Astrocyte of the hippocampus (primary cell): ENCODE measurements at regions not wholly inside any gene's neighbourhood (a gene's known extent, or its start where the extent isn't known, plus 50 kb on each side); places are given as distances from the start of the nearest gene placed in this dataset.
A peak's percentile ranks its signal among the peaks of the same experiment; 100 is the strongest.

ENCODE experiments used
- DNase-seq: peaks from one replicate; pipeline ENCODE4 v3.0.0; 2011; ENCODE audit warnings: low read depth, low spot score

DNA sequence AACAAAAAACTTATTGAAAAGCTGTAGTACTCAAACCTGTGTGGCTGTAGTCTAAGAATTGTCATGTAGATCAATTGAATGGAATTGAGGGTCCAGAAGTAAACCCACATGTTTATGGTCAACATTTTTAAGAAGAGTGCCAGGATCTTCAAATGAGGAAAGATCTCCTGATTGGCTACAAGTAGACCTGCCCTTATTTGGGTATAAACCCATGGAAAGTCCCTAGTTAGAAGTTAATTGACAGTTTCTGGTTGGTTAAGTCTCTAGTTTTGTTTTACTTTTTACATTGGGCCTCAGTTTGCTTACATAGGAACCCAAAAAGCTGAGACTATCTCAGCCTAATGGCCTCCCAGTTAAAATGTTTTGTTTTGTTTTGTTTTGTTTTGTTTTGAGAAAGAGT, 91.9 kb upstream of the RESF1 start:
- DNase-seq: no peak

DNA sequence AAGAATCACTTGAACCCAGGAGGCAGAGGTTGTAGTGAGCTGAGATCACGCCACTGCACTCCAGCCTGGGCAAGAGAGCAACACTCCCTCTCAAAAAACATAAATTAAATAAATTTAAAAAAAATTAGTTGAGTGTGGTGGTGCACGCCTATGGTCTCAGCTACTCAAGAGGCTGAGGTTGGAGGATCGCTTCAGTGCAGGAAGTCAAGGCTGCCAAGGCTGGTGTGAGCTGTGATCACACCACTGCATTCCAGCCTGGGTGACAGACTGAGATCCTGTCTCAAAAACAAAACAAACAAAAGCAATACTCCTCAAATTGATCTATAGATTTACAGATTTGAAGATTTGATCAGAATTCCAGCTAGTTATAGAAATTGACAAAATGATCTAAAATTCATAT, 92.7 kb upstream of the RESF1 start:
- DNase-seq: no peak

DNA sequence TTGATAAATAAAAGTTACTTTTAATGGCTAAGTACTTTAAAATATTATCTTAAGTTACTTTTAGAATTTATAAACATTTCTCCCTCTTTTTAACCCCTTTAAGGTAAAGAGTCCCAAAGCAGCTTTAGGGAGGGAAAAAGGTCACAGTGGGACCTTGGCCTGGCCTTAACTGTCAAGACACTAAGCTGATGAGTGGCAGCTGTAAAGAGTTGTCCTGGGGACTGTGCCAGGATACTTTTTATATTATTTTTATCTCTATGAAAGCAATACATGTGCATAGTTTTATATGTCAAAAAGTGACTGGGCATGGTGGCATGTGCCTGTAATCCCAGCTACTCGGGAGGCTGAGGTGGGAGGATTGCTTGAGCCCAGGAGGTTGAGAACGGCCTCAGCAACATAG, 94.2 kb upstream of the RESF1 start:
- no peak for DNase-seq

DNA sequence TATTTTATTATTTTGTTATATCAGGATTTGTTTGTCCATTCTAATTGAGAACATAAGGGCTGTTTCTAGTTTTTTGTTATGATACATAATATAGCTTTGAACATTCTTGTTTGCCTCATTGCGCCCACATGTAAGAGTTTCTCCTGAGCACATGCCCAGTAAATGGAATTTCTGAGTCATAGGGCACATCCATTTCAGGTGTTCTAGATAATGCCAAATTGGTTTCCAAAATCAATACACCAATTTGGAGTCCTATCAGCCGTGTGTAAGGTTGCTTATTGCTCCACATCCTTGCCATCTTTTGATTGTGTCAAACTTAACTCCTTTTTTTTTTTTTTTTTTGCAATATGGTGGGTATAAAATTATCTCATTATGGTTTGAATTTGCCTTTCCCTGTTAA, 97.9 kb upstream of the RESF1 start:
- no peak for DNase-seq

DNA sequence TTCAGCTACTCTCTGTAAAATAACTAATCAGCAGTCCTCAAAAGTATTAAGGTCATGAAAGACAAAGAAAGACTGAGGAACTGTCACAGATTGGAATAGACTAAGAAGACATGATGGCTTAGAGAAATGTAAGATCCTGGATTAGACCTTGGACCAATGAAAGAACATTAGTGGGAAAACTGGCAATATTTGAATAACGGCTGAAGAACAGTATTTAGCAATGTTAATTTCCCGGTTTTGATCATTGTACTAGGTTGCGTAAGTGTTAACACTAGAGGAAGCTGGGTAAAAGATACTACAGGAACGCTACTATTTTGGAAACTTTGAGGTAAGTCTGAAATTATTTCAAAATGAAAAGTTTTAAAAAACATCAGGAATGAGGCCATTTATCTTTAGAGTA, 98.8 kb upstream of the RESF1 start:
- DNase-seq: no peak

DNA sequence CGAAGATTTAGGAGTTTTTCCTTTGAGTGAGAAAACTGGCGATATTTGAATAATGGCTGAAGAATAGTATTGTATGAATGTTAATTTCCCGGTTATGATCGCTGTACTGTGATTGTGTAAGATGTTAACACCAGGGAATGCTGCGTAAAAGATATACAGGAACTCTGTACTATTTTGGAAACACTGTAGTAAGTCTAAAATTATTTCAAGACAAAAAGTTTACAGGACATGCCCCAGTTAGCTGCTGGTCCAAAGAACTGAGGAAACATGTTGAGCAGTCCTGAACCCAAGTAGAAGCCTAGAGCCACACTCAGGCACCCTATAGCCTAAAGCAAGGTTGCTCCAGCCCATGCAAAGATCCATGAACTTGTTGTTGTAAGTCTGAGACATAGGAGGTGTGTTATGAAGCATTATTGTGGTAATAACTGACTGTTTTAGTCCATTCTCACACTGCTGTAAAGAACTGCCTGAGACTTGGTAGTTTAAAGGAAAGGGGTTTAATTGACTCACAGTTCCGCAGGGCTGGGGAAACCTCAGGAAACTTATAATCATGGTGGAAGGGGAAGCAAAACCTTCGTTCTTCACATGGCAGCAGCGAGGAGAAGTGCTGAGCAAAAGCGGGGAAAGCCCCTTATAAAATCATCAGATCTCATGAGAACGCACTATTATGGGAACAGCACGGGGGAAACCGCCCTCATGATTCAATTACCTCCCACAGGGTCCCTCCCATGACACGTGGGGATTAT, 99.8 kb upstream of the RESF1 start:
- no peak for DNase-seq

DNA sequence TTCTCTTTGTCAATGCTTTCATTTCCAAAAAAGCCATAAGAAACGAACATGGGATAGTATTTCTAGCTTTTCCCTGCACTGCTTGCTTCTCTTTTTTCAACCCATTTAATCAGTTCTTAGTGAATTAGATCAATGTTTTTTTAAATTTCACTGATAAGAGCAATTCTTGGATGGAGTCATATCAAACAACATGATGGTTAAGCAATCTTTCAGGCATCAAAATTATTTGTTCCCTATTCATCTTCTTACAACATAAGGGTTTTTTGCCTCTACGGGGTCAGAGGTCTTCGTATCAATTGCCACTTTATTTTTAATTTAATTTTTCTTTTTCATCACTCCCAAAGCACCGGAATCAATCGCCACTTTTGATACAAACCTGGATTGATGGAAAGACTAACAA, 103.8 kb upstream of the RESF1 start:
- DNase-seq: no peak

DNA sequence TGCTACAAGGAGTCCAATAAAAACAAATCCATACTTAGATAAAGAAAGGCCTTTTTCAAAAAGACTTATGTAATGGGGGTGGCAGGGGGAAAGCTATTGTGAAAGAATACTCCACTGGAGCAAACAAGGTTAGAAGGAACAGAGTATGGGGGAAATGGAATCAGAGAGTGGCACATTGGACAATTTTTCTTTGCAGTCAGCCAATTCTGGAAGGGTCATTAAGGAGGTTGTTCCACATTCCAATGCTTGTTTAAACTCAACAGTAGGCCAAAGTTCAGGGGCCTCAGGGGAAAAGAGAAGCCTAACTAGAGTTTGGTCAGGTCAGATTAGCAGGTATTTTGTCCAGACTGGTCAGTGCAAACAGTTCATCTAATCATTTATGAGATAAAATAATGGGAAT, 105.2 kb upstream of the RESF1 start:
- no peak for DNase-seq

DNA sequence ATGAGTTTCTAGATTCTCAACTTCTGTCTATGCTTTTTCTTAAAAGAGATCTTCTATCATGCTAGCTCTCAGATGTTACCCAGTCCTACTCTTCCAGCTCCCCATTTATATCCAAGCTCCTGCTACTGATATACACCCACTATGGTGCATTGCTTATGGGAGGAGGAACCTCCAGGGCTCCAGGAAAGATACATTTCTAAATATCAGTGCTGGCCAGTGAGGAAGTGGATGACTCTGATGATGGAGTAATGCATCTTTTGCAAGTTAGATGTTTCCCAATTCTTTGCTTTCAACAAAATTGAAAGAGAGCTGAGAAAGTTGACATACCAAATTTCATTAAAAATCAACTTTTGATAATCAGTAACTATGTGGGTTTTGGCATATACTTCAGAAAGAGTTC, 105.7 kb upstream of the RESF1 start:
- no peak for DNase-seq

DNA sequence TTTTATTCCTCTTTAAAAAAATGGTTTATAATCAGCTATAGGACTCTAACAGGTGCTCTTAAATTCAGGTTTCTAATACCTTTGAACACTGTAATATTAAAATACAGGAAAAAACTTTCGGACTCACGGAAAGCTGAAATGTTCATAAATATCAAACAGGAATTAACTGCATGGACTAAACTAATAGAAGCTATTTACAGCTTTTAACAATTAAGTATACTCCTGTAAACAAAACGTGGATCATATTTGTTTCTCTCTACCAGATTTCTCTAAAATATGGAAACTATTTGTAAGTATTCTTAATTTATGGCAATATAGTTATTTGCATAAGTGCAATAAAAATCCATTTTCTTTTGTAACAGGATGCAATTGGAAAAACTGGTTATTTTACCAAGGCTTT, 108.9 kb upstream of the RESF1 start:
- no peak for DNase-seq

DNA sequence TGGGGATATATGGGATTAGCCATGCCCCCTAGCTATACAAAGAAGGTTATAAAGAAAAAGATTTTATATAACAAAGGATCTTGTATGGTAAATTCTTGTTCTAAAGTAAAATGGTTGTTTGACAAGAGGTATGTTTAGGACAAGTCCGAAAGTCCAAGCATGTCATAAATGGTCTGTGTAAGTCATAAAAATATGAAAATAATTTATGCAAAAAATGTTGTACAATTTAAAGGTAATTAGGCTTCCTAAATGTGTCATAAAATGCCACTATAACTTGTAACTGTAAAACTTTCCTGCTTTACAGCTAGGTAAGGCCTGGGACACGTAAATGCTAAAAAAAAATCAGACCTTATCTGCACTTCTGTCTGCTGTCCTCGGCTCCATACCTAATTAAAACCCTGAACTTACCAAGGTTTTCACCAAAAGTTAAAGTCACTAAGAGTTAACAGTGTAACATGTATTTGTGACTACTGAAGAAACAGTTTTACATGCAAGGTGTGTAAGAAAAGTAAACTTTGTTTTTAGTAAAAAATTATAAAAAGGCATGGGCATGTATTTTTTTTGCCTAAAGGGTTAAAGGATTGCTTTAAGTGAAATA, 110.0 kb upstream of the RESF1 start:
- peak; percentile 18 for DNase-seq

DNA sequence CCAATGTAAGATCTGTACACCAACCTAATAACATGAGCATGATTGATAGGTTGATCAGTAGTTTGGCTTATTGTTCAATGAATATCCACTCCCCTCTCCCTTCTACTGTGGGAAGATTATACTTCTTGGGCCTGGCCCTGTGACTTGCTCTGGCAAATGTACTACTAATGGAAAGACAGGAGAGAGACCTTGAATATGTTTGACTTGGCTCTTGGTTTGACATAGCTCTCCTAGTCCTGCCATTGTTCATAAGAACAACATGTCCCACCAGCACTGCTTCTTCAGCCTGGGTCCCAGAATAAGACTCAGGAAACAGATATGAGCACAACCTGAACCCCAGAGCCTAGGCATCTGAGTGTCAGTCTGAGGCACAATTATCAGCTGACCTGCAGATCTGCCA, 112.8 kb upstream of the RESF1 start:
- DNase-seq: no peak

DNA sequence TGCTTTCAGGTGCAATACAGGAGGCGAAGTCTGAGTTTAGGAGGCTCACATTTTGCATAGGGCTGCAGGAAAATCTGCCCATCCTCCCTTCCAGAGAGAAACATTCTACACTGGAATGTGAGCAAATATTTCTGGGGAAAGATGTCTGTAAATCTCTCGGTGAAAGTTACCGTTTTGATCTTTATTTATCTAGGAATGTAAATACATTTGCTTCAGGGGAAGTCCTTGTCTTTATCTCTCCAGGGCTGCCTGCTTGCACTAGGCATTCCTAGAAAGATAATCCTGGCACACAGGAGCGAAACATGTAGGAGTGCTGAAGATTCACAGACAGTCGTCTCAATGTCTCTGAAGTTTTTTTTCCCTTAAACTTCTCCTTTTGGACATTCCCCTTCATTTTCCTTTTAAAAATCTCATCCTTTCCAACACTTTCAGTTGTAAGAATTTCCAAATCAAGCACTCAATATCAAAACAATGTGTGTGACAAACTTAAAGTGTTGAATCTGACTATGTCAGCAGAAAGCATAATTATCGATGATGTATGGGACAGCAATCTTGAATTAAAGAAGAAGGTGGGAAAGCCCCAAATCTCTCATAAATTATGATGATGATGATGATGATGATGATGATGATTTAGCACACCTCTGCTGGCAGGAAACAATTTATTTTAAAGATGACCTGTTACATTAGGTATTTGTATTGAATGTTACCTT, 113.4 kb upstream of the RESF1 start:
- no peak for DNase-seq

DNA sequence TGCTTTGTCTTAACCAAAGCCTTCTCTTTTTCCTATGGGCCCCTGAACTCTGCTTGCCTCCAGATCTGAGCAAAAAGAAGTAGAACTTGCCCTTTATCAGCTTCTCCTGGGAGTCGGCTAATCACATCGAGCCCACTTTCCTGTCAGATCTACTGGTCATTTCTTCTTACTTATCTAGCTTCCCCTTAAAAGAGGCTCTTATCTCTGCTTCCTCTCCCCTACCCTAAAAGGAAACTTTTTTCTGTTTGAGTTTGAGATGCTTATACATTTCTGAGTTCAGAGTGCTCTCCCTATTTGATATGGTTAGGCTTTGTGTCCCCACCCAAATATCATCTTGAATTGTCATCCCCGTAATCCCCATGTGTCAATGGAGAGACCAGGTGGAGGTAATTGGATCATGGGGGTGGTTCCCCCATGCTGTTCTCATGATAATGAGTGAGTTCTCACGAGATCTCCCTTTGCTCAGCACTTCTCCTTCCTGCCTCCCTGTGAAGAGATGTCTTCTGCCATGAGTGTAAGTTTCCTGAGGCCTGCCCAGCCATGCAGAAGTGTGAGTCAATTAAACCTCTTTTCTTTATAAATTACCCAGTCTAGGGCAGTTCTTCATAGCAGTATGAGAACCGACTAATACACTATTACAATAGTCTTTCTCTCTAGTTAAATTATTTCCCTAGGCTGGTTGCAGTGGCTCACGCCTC, 114.7 kb upstream of the AMN1 start:
- no peak for DNase-seq

DNA sequence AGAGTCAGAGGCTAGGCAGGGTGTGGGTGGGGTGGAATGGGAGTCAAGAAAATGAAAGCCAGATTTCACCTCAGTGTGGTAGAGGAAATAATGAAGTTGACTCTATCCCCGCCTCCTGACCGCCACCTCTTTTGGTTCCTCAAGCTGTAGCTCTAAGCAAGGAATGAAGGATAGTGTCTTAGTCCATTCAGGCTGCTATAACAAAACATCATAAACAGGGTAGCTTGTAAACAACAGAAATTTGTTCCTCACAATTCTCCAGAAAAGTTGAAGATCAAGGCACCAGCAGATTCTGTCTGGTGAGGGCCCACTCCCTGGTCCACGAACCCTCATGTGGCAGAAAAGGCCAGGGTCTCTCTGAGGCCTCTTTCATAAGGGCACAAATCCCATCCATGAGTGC, 109.1 kb upstream of the AMN1 start:
- DNase-seq: no peak

DNA sequence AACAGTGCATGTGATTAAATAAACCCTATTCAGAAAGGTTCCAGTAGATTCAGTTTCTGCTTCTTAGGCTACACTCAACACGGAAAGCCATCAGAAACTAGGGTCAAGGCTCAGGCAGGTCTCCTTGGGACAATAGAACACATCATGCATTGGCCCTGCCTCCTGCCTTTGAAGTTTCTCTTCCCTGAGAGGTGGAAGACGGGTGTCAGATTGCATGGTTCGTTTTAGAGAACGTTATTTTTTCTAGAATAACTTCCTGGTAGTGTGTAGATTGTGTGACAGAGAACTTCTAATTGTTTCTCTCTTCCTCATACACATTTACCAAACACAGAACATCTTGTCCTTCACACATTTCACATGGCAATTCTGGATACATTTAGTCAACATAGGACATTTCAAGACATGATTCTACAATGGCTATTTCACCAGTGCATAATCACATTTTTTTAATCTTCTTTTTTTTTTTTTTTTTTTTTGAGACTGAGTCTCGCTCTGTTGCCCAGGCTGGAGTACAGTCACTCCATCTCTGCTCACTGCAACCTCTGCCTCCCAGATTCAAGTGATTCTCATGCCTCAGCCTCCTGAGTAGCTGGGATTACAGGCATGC, 106.6 kb upstream of the AMN1 start:
- no peak for DNase-seq

DNA sequence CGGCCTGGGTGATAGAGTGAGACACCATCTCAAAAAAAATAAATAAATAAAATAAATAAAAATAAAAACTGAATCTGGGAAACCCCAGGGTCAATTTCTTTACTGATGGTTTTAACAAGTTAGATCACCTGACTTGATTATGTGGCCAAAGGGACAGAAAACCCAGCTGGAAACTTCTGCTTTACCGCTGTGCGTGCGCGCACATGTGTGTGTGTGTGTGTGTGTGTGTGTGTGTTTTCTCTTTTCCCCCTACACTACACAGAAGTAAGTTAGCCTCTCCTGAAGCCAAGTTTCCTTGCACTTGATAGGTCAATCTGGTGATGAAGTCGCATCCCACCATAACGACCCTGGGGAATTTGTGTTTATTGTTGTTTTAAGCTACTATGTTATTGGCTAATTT, 105.3 kb upstream of the AMN1 start:
- DNase-seq: no peak

DNA sequence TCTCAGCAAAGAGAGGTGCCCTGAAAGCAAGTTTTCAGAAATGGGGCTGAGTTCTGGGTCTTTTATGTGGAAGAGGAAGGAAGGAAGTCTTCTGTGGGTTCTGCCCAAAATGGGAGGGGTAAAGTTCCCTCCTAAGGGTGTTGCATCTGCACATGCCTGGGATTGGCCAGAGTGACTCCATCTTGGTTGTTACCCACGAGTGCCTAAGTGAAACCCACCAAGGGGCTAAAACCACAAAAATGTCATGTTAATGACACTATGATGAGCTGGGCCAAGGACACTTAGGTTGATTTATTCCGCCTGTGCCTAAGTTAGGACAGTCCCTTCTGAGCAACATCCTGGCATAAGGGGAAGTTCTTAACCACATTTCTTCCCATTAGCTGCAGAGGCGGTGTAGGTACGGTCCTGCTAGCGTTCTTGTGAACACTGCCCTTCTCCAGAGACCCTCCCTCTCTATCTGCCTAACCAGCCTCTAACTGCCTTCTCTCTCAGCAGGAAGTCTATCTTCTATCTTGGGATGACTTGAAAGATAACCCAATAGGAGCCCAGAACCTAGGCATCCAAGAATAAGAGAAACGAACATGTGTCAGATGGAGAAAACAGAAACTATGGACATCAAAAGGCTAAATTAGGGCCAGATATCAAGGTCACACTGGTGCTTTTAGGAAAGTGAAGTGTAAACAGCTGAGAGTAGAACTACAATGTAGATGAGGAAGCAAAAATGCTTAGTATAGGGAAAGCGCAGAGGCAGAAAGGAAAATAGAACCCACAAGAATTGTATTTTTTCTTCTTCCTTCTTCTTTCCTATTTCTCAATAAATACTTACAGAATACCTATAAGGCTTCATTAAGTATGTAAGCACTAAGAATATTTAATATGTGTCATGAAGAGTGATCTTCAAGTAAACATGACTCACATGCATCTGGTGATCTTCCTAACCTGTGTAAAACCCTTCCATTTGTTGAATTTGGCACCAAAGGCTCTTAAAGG, 104.2 kb upstream of the AMN1 start:
- no peak for DNase-seq

DNA sequence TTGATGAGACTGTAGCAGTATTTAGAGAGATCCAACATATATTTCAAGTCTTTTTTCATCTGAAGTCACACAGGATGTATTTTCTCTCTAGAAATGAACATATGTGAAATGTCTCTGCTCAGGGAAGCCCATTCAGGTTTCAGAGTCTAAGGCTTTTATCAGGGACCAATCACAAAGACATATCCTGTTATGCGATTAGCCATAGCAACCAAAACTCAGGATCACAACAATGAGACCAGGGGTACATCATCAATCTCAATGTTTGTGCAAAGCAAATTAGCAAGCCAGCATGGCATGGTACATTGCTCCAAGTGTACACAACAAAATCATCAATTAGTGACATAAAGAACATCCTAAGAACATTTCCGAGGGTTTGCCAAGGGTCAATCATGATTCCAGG, 99.2 kb upstream of the AMN1 start:
- no peak for DNase-seq

DNA sequence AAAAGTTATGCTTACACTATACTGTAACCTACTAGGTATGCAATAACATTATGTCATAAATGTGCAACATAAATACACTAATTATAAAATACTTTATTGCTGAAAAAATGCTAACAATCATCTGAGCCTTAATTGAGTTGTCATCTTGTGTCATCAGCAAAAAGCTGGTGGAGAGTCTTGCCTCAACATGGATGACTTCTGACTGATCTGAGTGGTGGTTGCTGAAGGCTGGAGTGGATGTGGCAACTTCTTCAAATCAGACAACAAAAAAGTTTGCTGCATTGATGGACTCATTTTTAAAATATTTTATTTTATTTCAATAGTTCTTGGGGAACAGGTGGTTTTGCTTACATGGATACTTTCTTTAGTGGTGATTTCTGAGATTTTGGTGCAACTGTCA, 93.9 kb upstream of the AMN1 start:
- DNase-seq: no peak

DNA sequence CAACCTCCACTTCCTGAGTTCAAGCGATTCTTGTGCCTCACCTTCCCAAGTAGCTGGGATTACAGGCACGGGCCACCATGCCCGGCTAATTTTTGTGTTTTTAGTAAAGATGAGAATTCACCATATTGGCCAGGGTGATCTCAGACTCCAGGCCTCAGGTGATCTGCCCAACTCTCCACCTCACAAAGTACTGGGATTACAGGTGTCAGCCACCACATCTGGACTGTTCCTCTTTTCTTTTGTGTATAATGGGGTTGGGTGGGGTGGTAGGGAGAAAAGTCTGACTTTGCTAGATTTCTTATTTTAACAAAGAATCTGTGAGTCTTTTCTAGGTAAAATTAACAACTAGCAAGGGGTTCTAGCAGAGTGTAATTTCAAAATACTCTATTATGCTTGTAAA, 92.7 kb upstream of the AMN1 start:
- DNase-seq: no peak
